NCI-H526 treated with DMSO at 0.1 percent for 48 hours (cell line): ENCODE measurements at regions not wholly inside any gene's neighbourhood (a gene's known extent, or its start where the extent isn't known, plus 50 kb on each side); places are given as distances from the start of the nearest gene placed in this dataset.
"Not testable (repeated sequence)": the region's sequence is repeated elsewhere in the genome, so short reads cannot be mapped to it uniquely, and the experiment has no call there.

Source experiments
- DNase-seq: peaks from one replicate; lab custom pipeline; 2025; lab: John Stamatoyannopoulos, UW

DNA sequence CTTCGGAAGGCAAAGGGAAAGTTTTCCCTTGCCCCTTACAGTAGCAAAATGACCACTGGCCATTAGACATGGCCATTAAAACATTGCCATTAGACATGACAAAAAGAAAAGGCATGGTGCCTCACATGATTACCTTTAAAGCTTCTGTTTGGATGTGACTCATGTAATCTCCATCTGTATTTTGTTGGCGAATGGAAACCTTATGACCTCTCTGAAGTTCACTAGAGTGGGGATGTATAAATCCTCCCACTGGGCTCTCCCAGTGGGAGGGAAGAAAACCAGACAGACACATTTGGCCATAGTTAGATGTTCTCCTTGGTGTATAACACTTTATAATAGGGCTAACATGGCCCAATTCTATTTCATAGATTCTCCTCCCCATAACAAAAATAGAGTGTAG, 152.6 kb downstream of the MAGEB17 start:
- no peak for DNase-seq

DNA sequence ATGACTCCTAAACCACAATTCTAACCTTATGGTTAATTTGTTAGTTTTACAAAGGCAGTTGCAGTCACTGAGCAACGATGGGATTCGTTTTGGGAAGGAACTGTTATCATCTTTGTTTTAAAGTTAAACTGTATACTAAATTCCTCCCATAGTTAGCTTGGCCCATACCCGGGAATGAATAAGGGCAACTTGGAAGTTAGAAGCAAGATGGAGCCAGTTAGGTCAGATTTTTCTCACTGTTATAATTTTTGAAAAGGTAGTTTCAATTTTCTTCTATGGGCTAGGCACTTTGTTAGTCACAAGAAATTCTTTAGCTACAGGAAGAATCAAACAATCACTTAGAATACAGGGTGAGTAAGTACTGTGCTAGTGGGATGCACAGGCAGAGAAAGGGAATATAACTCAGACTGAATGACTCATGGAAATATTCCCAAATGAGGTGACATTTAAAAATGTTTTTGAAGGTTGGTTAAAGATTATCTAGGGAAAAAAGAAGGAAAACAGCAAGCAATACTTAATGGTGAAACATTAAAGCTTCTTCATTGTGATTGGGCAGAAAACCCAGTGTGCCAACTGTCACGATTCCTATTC, 153.6 kb downstream of the MAGEB17 start:
- DNase-seq = no peak

DNA sequence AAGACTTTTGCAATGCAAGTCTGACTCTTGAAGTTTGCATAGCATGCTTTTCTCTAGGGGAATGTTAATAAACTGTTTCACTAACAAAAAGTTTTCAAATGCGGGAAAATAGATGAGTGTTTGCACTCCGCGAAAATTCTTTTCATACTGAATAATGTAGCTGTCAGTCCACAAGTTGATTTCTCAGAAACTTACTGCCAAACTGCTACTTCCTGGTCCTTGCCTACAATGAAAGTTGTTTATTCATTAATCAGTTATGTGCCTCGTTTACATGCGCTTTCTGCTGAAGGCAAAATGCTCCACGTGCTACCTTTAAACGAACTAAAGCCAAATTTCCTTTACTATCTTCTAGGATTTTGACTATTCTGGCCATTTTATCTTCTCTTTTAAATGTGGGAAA, 166.2 kb downstream of the MAGEB17 start:
- DNase-seq = no peak

DNA sequence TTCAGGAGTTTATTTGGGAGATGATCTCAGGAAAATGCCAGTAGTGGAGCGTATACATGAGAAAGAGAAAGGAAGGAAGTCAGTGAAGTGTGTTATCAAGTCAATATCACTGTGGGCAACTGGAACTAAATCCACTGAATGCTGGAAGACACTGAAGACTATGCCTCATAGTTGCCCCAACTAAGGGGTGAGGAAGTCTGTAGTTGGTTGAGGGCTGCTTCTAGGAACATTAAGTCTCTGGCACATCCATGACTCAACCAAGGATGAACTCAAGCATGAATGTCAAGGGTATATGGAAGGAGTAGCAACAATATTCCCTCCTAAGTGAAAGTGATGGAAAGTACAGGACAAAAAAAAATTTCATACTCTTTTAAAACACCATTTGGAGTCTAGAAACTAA, 167.9 kb downstream of the MAGEB17 start:
- DNase-seq = no peak

DNA sequence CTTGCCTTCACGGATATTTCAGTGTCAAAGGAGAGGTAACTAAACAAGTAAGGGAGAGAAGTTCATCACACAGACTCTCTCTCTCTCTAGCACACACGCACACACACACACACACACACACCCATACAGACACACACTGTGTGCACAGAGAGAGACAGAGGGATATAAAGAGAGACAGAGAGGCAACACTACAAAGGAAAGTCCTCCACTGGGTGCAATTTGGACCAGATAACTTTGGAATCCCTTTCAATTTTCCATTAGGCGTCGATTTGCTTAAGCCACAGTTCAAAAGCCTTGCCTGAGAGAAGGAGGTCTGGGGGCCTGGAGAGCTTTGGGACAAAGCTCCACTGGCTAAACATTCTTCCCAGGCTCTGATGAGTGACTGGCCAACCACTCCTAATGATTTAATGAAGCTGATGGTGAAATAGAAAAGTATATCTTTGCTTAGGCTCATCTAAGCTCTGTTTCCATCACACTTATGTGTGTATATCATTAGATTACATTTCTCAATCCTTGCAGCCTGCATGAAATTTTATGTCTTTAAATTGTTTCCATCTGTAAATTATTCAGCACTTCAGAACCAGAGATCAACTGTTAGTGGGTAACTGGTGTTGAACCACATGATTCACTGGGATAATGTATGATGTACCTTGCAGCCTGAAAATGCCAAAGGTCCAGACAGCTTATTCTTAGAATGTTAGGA, 180.8 kb downstream of the MAGEB17 start:
- no peak for DNase-seq

DNA sequence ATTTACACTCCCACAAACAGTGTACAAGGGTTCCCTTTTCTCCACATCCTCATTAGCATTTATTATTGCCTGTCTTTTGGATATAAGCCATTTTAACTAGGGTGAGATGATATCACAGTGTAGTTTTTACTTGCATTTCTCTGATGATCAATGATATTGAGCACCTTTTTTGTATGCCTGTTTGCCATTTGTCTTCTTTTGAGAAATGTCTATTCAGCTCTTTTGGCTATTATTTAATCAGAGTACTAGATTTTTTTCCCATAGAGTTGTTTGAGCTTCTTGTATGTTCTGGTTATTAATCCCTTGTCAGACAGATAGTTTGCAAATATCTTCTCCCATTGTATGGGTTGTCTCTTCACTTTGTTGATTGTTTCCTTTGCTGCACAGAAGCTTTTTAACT, 190.6 kb downstream of the MAGEB17 start:
- DNase-seq = no peak

DNA sequence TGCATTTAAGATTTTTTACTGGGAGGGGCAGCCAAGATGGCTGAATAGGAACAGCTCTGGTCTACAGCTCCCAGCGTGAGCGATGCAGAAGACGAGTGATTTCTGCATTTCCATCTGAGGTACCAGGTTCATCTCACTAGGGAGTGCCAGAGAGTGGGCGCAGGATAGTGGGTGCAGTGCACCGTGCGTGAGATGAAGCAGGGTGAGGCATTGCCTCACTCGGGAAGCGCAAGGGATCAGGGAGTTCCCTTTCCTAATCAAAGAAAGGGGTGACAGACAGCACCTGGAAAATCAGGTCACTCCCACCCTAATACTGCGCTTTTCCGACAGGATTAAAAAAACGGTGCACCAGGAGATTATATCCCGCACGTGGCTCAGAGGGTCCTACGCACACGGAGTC, 192.8 kb downstream of the MAGEB17 start:
- DNase-seq = not testable (repeated sequence)

DNA sequence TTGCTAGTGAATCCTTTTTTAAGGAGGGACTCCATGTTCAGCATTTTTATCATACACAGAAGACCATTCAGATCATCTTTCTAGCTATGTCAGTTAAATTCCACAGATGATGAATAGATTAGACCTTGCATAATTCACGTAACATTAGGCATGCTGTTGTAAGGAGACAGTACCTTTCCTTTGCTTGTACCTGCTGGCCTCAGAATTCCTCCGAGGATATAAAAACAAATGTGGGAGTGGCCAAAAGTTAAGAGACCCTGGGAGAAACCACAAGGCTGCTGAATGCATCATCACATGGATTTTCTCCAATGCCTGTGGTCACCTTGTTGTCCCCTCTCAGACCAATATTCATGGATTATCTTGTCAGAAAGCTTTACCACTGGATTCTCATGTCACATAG, 201.4 kb downstream of the MAGEB17 start:
- no peak for DNase-seq

DNA sequence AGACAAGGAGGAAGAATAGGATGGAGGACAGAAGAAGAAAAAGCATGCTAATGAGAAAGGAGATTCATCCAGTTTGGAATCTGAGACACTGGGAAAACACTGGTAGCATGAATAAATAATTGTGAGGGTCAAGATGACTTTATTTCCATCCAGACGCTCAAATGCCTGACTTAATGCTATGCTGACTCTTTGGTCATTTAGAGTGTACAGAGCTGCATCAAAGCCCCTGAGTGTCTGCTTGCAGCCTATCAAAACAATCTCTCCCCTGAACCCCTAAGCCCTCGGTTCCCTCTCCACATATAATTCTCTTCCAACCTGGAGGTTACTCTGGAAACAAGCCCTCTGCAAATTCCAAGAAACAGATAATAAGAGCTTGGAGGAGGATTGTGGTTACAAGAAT, 208.8 kb downstream of the MAGEB17 start:
- DNase-seq = no peak

DNA sequence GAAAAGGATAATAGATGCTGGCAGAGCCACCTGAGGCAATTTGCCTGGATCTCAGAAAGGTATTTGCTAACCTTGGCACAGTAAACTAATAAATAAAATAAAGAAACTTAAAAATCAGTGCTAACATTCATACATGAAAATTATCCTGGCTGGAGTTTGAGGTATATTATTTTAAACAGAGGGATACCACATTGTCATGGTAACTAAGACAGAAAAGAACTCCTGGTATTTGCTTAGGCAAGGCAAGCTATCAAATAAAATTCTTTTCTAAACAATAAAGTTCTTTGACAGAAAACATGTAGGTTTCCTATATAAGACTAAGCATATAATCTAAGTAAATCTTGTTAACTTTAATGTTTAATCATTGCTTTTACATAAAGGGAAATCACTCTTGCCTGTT, 218.8 kb downstream of the MAGEB17 start:
- no peak for DNase-seq

DNA sequence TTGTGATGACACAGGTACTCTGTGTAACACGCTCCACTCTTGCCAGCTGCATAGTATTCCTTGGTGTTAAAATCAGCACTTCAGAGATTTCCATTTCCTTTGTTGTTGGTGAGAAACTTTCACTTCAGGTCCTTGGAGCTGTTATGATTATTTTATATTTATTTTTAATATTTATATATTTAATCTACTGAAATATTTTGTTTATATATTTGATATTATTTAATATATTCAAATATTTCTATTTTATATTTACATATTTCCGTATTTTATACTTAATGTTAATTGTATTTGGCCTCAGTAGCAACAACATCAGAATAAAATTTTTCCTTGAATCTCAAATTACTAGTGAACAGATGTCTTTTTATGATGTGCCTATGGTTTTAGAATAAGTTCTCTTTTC, 225.3 kb downstream of the MAGEB17 start:
- DNase-seq = no peak

DNA sequence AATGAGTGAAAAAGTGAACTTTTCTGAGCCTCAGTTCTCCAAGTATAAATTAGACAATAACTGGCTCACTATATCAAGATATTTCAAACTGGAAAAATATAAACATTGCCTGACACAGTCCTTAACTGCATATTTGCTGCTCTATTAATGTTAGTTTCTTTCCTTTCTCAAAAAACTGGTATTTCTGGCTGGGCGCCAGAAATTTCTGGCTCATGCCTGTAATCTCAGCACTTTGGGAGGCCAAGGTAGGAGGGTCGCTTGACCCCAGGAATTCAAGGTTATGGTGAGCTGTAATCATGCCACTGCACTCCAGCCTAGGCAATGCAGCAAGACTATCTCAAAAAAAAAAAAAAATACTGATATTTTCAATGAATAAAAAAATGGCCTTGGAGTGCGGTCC, 227.0 kb downstream of the MAGEB17 start:
- no peak for DNase-seq

DNA sequence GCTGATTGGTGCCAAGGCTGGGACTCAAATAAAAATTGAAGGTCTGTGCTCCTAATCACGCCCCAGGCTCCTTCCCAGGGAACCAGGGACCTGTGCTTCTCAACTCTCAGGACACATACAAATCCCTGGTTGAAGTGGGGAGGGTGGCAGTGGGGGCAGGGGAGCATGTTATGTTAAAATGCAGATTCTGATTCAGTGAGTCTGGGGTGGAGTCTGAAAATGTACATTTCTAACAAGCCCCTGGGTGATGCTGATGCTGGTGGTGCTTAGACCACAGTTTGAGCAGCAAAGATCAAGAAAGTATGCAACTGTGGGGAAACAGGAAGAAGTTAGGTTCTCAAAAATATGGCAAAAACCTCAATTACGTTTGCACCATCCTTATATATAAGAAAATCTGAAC, 236.5 kb downstream of the MAGEB17 start:
- no peak for DNase-seq

DNA sequence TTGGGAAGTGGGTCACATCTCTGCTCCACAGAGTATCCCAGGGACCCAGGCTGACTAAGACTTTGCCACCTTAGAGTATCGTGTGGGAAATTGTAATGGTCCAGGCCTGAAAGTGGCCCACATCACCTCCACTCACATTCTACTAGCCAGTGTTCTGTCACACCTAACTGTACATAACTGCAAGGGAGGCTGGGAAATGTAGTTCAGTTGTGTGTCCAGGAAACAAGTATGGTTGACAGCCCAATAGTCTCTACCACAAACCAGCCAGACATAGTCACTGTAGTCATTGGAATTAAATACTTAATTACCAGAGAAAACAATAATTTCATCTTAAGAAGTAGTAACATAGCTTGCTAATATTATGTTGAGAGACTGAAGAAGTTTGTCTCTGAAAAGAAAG, 233.4 kb upstream of the S100G start:
- DNase-seq = no peak

DNA sequence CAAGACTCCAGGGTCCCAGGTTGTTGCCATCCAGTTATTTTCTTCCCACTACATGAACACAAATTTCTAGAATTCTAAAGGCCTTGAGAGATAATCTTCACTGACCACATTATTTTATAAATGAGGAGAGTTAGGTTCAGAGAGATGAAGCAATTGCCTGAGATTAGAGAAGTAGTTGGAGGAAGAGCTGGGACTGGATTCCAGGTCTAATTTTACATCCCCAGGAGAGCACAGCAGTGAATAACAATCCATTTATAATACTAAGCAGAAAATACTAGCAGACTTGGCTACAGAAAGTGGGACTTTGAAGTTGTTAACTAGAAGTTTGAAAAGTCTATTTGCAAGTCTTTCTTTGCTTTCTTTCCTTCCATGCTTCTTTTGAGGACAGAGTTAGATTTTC, 231.3 kb upstream of the S100G start:
- DNase-seq = no peak

DNA sequence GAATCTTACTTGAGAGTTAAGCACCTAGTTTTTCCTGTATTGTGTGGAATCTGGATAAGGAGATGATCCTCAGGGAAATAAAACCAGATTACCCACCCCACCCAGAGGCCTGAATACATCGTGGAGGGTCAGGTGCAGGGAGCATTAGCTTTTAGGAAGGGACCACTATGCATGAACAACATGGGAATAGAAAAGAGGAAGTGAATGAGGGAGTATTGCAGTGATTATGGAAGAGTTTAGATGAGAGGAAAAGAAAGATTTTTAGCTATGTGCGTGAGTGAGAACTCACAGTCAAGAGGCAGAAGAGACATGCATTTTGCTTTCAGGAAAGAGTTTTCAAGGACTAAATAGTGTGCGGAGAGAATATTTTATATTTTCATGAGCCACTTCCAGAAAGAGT, 222.3 kb upstream of the S100G start:
- DNase-seq = no peak

DNA sequence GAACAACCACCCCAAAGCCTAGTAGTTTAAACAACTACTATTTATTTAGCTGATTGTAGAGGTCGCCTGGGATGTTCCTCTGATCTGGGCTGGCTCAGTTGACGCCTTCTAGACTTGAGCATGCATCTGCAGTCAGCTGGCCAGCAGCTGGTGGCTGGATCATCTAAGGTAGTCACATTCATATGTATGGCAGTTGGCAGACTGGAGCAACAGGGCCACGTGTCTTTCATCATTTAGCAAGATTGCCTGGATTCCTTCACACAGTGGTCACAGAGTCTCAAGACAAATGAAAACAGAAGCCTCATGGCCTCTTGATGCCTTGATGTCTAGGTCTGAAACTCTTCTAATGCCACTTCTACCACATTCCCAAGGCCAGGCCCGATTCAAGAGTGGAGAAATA, 220.6 kb upstream of the S100G start:
- no peak for DNase-seq

DNA sequence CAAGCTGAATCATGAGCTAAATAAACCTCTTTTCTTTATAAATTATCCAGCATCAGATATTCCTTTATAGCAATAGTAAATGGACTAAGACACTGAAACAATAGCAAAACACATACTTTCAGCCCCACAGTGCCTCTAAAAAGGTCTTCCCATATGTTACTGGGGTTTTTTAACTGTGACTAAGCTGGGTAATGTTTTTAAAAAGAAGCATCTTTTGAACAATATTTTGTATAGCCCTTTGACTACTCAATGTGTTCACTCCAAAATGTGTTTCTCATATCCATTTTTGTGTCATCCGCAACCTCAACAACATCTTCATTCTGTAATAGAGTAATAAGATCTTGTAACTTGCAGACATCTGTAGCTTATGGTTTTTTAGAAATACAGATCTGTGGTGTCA, 218.7 kb upstream of the S100G start:
- no peak for DNase-seq

DNA sequence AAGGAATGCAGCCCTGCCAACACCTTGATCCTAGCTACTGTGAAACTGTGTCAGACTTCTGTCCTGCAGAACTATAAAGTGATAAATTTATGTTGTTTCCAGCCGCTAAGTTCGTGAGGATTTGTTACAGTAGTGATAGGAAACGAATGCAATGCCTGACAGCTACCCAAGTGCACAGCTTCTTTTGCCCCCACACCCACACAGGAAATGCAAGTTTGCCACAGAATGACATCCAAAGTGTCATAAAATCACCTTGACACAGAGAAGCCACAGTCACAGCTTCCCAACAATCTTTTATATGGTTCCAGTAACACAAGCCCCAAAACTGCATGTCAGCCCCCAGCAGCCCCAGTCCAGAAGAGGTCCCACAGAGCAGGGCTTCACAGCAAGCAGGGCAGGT, 216.9 kb upstream of the S100G start:
- no peak for DNase-seq

DNA sequence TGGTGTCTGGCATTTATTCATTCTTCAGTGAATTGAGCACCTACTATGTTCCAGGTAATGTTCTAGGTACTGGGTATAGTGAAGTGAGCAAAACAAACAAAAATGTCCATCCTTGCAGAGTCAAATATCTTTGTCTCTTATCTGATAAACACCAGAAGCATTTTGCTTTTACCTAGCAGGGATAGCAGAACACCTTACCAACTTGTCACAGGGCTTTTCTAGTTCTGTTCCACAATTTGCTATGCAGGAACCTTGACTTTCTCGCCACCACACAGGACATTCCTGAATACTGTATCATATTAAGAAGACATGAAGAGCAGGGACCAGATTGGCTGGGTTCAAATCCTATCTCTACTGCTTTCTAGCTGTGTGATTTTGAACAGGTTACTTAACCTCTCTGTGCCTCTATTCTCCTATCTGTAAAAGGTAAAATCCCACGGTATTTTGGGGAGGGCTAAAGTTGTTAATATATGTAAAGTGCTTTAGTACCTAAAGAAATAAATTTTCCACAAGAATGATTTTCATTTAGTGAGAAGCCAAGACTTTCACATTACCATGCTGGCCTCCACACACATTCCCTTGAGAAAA, 214.5 kb upstream of the S100G start:
- DNase-seq = no peak

DNA sequence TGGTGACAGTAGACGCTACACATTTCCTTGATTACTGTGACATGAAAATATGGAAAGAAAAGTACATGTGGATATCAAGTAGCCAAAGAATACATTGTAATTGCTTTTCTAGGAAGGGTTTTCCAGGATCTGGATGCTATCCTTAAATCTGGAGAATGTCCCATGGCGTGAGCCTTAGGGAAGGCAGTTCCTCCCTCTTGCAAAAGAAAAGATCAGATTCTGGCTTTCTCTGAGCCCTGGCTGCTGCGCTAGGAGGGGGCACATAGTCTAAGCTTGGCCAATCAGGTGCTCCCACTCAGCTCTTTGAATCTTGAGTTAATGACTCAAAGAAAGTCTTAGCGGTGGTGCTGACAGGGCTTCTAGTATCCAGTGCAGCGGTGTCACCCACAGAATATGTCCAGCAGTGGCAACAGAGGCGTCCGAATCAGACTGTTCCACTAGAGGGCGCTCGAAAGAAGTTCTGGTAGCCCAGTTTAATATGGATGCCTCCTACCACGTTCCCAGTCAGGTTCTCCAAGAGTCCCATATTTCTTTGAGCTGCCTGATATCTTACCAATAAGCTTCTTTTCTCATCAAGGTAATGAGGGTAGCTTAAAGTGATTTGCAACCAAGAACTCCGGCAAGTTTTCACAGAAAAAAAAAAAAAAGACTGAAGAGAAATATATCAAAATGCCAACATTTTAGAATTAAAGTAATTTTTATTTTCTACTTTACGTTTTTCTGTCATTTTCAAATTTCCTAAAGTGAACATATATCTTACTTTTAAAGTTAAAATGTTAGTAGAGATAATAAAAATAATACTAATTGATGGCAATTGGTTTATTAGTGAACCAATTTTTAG, 213.4 kb upstream of the S100G start:
- peak; percentile 39 for DNase-seq

DNA sequence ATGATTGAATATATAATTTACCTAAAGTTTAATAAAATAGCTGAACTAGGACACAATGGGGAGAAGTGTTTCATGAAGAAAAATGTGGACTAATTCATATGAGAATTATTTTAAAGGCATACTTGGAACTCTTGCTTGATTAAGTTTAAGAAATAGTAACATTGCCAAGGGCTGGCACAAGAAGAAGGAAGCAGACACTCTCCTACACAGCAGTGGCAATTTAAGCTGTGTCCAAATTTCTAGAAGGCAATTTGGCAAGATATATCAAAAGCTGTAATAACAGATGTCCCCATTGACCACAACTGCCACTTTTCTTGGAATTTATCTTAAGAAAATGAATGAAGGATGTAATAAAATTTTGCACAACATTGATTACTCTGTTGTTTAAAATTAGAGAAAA, 209.5 kb upstream of the S100G start:
- DNase-seq = no peak

DNA sequence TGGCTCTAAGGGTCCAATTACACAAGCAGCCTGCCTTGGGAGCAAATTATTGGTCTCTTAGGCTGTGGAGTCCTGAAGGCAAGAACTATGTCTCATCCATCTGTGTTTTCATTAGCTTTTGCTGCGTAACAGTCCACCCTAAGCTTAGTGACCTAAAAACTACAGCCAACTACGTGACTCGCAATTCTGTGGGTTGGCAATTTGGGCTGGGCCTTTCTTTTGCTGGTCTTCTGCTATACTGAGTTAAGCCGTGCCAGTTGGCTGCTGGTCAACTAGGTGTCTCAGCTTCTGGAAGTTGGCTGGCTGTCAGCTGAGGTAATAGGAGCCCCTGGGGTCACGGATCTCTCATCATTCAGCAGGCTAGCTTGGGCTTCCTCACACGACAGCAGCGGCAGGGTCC, 205.6 kb upstream of the S100G start:
- DNase-seq = no peak
